LHCN-M2 (cell line): ENCODE measurements at regions not wholly inside any gene's neighbourhood (a gene's known extent, or its start where the extent isn't known, plus 50 kb on each side); places are given as distances from the start of the nearest gene placed in this dataset.
"Not testable (repeated sequence)": the region's sequence is repeated elsewhere in the genome, so short reads cannot be mapped to it uniquely, and the experiment has no call there.

Experiments
- DNase-seq: peaks from one replicate; pipeline ENCODE4 v3.0.0-alpha.2; 2012; ENCODE audit warnings: low read depth

GRCh38 chr2:77721593-77721992, 199.4 kb upstream of the LRRTM4 start:
- no peak for DNase-seq

- DNase-seq: no peak
These were observed 202.9 kb upstream of the LRRTM4 start for GRCh38 chr2:77725045-77725444.

GRCh38 chr2:77734662-77735340, 212.6 kb upstream of the LRRTM4 start:
- not testable (repeated sequence) for DNase-seq

- DNase-seq: no peak
These were observed 215.1 kb upstream of the LRRTM4 start for GRCh38 chr2:77737236-77737635.

- no peak for DNase-seq
These were observed 224.6 kb upstream of the LRRTM4 start for GRCh38 chr2:77746780-77747179.

- DNase-seq: not testable (repeated sequence)
These were observed 231.7 kb upstream of the LRRTM4 start for GRCh38 chr2:77753710-77754345.

- DNase-seq: no peak
These were observed 245.4 kb upstream of the LRRTM4 start for GRCh38 chr2:77767388-77768076.

GRCh38 chr2:77768508-77768907, 246.3 kb upstream of the LRRTM4 start:
- DNase-seq: no peak

- no peak for DNase-seq
These were observed 256.7 kb upstream of the LRRTM4 start for GRCh38 chr2:77778917-77779316.

- not testable (repeated sequence) for DNase-seq
These were observed 271.3 kb upstream of the LRRTM4 start for GRCh38 chr2:77793500-77793899.

GRCh38 chr2:77796397-77796796, 274.2 kb upstream of the LRRTM4 start:
- DNase-seq: no peak

GRCh38 chr2:77797088-77797487, 274.9 kb upstream of the LRRTM4 start:
- no peak for DNase-seq

- DNase-seq: no peak
These were observed 278.2 kb upstream of the LRRTM4 start for GRCh38 chr2:77800410-77800809.

GRCh38 chr2:77807531-77808215, 285.5 kb upstream of the LRRTM4 start:
- no peak for DNase-seq

- DNase-seq: no peak
These were observed 286.4 kb upstream of the LRRTM4 start for GRCh38 chr2:77808599-77808998.

- DNase-seq: no peak
These were observed 291.4 kb upstream of the LRRTM4 start for GRCh38 chr2:77813599-77813998.

- no peak for DNase-seq
These were observed 294.4 kb upstream of the LRRTM4 start for GRCh38 chr2:77816618-77817017.

- no peak for DNase-seq
These were observed 296.0 kb upstream of the LRRTM4 start for GRCh38 chr2:77818186-77818585.

- no peak for DNase-seq
These were observed 300.9 kb upstream of the LRRTM4 start for GRCh38 chr2:77823028-77823427.

- DNase-seq: no peak
These were observed 308.9 kb upstream of the LRRTM4 start for GRCh38 chr2:77831060-77831459.

GRCh38 chr2:77831471-77831870, 309.3 kb upstream of the LRRTM4 start:
- no peak for DNase-seq

- DNase-seq: no peak
These were observed 309.7 kb upstream of the LRRTM4 start for GRCh38 chr2:77831898-77832297.
